HG02885 (cell line): ENCODE measurements at regions not wholly inside any gene's neighbourhood (a gene's known extent, or its start where the extent isn't known, plus 50 kb on each side); places are given as distances from the start of the nearest gene placed in this dataset.

Experiments
- ATAC-seq: cut with Tn5 transposase; IDR thresholded peaks from one replicate; pipeline ENCODE4 v1.9.1; 2021; ENCODE audit warnings: mild to moderate bottlenecking; ENCODE audit not compliant: unreplicated experiment, poor library complexity

- ATAC-seq, result no peak
These were observed 220.7 kb upstream of the SESN3 start for GRCh38 chr11:95451682-95452081.

GRCh38 chr11:95451261-95451660, 220.3 kb upstream of the SESN3 start:
- ATAC-seq, result no peak

DNA sequence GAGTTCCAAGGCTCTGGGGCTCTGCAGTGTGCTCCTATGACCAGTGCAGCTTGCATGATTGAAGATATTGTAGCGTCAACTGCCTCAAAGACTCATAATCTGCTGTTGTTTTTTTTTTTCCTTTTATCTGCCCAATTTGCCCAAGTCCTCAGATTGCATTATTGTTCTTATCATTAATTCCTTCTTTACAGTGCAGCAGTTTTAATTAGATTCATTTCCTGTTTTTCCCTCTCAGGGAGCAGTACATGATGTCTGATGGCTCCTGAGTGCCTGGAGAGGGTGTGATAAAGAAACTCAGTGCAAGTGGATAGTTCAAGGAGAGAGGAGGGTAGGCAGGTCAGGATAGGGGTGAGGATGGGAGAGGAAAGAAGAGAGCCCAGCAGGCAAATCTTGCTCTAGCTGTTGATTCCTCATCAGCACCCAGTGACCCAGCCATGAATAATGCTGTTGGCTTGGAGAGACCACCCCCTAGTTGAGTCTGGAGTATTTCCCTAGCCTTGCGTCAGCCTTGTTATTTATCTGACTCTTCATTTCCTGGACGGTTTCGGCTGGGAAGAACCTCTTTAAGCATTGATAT, 219.6 kb upstream of the SESN3 start:
- no peak for ATAC-seq

DNA sequence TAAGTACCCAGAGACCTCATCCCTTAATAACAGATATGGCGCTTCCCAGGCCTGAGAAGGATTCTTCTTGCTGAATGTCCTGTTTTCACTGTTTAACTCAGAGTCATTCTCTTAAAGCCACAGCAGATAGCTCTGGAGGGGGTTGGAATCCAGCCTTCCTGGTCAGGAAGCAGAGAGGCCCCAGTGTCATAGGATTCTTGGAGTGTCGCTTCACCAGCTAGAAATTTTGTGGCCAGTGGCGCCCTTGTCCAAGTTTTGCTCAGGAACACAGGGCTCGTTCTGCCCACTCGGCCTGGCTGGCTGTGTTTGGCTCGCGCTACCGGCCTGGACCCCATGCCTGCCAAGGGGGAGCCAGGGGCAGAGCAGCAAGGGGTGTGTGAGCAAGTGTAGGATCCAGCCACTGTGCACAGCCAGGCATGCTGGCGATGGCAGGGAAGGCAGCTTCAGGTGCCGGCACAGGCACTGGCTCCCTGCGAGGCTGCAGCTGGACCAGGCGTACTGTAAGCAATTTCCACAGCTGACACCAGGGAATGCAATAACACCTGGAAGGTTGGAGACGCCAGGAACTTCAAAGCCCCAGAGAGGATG, 214.8 kb upstream of the SESN3 start:
- ATAC-seq, result no peak

GRCh38 chr11:95444309-95445241, 213.6 kb upstream of the SESN3 start:
- ATAC-seq, result no peak

- peak; percentile 98 for ATAC-seq
These were observed 212.4 kb upstream of the SESN3 start for GRCh38 chr11:95443386-95443785.

DNA sequence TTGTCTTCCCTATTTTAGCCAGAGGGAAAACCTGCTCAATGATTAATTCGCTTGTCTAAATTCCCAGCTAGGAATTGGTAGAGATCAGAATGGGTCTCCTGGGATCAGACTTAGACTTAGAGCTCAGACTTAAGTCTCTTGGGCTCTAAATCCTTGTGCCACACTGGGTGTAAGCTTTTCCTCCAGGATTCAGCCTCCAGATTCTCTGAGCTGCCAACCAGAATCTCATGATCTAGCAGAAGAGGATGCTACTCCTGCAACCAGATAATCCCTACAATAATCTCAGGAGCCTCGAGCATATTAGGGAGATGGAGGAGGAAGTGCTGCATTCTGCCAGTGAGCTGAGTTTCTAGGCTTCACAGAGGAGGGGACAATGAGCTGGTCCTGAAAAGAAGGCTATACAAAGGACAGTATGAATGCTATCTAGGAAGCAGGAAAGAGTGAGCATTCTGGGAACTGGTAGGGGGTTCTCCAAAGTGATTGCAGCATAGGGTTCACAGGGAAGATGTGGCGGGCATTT, 211.6 kb upstream of the SESN3 start:
- ATAC-seq, result no peak

GRCh38 chr11:95435628-95436353, 204.8 kb upstream of the SESN3 start:
- no peak for ATAC-seq

GRCh38 chr11:95435192-95435591, 204.2 kb upstream of the SESN3 start:
- no peak for ATAC-seq

GRCh38 chr11:95434489-95435057, 203.6 kb upstream of the SESN3 start:
- no peak for ATAC-seq

GRCh38 chr11:95434009-95434408, 203.0 kb upstream of the SESN3 start:
- no peak for ATAC-seq

DNA sequence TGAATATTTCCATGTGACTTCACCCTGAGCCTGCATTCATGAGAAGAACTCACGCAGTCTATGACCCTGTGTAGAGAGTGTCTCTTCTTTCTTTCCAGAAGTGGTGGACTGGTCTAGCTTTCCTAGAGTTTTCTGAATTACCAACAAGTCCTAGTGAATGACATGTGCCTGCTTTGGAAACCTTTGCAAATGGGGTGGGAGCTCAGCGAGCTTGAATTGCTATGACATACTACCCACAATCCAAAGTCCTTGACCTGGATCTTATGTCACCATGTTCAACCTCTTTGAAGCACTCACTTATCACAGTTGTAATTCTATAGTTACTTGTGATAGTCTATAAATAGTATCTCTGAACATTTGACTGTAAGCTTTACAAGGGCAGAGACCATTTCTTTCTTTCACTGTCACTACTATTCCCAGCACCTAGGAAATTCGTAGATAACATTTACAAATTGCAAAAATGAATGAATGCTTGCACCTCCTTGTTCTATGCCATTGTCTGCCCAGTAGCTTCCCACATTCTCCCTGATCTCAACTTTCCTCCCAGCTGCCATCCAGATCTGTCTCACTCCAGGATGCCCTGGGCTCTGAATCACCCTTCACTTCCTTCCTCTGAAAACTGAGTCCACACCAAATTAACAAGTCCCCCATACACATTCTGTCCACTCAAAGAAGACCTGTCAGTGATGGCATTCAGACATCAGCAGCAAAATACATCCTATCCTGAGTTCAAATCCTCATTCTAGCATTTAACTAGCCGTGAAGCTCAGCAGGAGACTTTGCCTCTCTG, 201.9 kb upstream of the SESN3 start:
- ATAC-seq, result no peak

- ATAC-seq, result no peak
These were observed 198.4 kb upstream of the SESN3 start for GRCh38 chr11:95429376-95429907.

DNA sequence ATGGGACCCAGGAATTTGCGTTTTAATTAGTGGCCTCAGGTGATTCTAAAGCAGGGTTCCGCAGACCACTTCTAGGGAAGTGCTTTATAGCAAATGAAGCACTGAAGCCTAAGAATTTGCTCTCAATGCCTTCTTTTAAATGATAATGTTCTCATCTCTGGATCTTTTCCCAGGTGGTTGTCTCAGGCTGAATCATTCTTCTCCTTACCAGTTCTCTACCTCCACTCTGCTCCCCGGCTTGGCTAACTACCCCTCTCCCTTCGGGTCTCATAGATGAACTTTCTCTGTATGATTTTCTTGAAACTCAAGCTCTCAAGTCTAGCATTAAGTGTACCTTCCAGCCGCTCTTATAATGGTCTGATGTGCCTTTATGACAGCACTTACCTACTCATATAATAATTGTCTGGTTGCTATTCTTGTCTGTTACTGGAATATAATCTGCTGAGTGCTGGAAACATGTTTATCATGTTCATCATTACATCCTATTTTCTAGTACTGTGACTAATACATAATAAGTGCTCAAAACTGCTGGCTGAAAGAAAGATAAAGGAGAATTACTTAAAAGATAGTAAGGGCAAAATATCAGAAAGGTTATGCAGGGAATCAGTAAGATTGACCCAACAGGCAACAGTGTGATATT, 195.9 kb upstream of the SESN3 start:
- ATAC-seq, result no peak

GRCh38 chr11:95419915-95420314, 188.9 kb upstream of the SESN3 start:
- no peak for ATAC-seq

GRCh38 chr11:95418916-95419315, 187.9 kb upstream of the SESN3 start:
- no peak for ATAC-seq

DNA sequence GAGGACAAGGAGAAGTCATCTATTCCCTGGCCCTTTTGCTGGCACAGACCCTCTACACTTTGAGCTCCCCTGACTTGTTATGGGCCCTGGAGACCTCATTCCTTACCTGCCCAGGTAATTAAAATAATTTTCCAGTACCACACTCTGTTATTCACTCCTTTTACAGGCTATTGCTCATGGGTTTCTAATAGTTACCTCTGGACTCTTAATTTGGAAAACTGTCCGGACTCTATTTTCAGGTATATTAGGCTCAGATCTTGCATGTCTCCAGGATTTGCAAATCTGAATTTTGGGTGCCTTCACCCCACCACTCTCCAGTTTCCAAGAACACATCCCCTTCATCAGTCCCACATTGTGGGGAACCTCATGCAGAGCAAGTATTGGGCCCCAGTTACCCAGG, 186.8 kb upstream of the SESN3 start:
- ATAC-seq, result no peak

- no peak for ATAC-seq
These were observed 184.9 kb upstream of the SESN3 start for GRCh38 chr11:95415837-95416304.

GRCh38 chr11:95414217-95414616, 183.2 kb upstream of the SESN3 start:
- ATAC-seq, result no peak
